ES-I3 (cell line): ENCODE measurements at regions not wholly inside any gene's neighbourhood (a gene's known extent, or its start where the extent isn't known, plus 50 kb on each side); places are given as distances from the start of the nearest gene placed in this dataset.

Source experiments
- H3K36me3 ChIP-seq: 2 replicates; pipeline ENCODE4 v1.6.1; 2013; ENCODE audit warnings: mild to moderate bottlenecking, low read length, control low read depth, moderate library complexity; ENCODE audit not compliant: insufficient read depth
- H3K4me1 ChIP-seq: 2 replicates; pipeline ENCODE4 v1.6.1; 2013; ENCODE audit warnings: mild to moderate bottlenecking, control low read depth, low read length; ENCODE audit not compliant: insufficient read depth
- H3K9ac ChIP-seq: 2 replicates; pipeline ENCODE4 v1.6.1; 2013; ENCODE audit warnings: low read depth, mild to moderate bottlenecking, low read length, moderate library complexity
- H3K9me3 ChIP-seq: 2 replicates; pipeline ENCODE4 v1.6.1; 2013; ENCODE audit warnings: mild to moderate bottlenecking, low read length, moderate library complexity; ENCODE audit not compliant: control insufficient read depth, insufficient read depth

GRCh38 chr2:204292439-204292838, 252.8 kb upstream of the PARD3B start:
- Histone ChIP-seq H3K9ac (no peak overlapping the region), H3K4me1 (no peaks in the 10 kb centered on the region), H3K36me3 (no peaks in the 10 kb centered on the region), H3K9me3 (no peaks in the 10 kb centered on the region)

- Histone ChIP-seq H3K9me3 (no peaks in the 10 kb centered on the region), H3K4me1 (no peaks in the 10 kb centered on the region)
Measured at GRCh38 chr2:204293884-204294747, 251.2 kb upstream of the PARD3B start.

DNA sequence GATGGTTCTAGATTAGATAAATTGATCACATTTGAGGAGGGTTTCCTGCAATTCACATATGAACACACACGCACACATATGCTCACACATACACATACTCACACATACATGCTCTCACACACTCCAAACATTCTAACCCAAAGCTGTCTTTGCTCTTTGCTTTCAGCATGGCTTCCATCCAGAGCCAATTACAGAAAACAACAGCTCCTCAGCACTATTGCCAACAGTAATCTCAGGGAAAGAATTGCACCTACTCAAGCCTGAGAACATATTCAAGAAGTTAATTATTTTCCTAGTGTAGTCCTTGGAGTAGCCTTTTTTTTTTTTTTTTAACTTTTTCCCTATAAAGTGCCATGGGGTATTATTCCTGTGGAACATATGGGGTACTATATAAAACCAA, 246.9 kb upstream of the PARD3B start:
- Histone ChIP-seq H3K9me3 (no peaks in the 10 kb centered on the region), H3K9ac (no peak overlapping the region), H3K4me1 (no peaks in the 10 kb centered on the region), H3K36me3 (no peaks in the 10 kb centered on the region)

More at GRCh38 chr2:204293884-204294747, 251.2 kb upstream of the PARD3B start:
- H3K36me3 ChIP-seq, result no peaks in the 10 kb centered on the region
- H3K9ac ChIP-seq, result no peak overlapping the region

GRCh38 chr2:204299766-204300165, 245.5 kb upstream of the PARD3B start:
- Histone ChIP-seq H3K36me3 (no peaks in the 10 kb centered on the region), H3K4me1 (no peaks in the 10 kb centered on the region), H3K9me3 (no peaks in the 10 kb centered on the region), H3K9ac (no peak overlapping the region)

DNA sequence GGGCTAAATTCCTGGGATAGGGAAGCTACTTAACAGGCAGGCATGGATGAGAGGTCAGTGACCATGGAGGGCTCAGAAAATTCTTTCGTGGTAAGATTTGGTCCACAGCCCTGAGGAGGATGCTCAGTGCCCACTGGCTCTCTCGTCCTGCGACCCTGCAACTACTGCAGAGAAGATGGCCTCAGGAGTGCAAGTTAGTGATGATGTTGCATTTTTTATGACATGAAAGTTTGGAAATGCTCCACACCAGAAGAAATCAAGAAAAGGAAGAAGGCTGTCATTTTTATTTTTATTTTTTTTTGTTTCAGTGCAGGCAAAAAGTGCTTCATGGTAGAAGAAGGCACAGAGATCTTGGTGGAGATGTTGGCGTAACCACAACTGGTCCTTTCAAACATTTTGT, 238.6 kb upstream of the PARD3B start:
- no peaks in the 10 kb centered on the region for H3K9me3 ChIP-seq
- peaks cover under 1% of the 10 kb centered on the region; the same call in 1 of the 2 replicates for H3K4me1 ChIP-seq
- H3K9ac ChIP-seq, result no peak overlapping the region
- no peaks in the 10 kb centered on the region for H3K36me3 ChIP-seq

GRCh38 chr2:204312105-204312504, 233.2 kb upstream of the PARD3B start:
- Histone ChIP-seq H3K9me3 (no peaks in the 10 kb centered on the region), H3K9ac (no peak overlapping the region), H3K4me1 (peaks cover 26% of the 10 kb centered on the region), H3K36me3 (no peaks in the 10 kb centered on the region)

DNA sequence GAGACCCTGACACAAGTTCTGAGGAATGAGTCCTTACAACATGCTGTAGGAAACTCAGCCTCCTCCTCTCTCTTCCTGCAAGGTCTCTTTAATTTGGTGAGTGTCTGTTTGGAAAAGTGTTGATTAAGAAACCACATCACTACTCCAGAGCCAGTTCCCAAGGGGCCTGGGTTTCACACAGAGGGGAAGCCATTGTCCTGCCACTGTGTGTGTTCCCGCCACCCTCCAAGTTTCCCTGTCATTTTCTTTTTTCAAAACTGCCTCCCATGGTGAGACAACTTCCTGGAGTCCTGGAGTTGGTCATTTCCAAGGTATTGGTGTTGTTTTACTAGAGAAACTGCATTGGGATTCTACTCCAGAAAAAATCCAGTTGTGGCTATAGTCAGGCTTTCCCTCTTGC, 232.0 kb upstream of the PARD3B start:
- no peaks in the 10 kb centered on the region for H3K9me3 ChIP-seq
- no peaks in the 10 kb centered on the region for H3K36me3 ChIP-seq
- H3K4me1 ChIP-seq, result peaks cover 26% of the 10 kb centered on the region
- no peak overlapping the region for H3K9ac ChIP-seq

DNA sequence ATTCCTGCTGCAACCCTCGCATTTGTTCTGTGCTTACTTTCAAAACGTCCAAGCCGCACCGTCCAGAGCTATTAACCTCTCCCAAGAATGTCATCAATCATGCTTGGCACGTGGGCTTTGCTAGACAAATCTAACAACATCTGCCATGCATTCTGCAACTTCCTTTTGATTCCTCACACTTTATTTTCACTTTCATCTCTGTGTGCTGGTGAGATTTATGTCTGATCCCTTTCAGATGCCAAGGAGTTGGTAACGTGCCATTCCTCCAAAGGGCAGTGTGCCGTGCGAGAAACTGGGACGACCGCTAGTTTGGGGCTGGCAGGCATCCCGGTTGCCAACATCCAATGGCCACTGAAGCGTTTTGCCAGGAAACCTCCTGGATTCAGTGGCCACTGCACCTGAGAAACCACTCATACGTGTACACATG, 230.0 kb upstream of the PARD3B start:
- Histone ChIP-seq H3K9ac (no peak overlapping the region), H3K4me1 (peaks cover 26% of the 10 kb centered on the region), H3K9me3 (no peaks in the 10 kb centered on the region), H3K36me3 (no peaks in the 10 kb centered on the region)

GRCh38 chr2:204317640-204318039, 227.6 kb upstream of the PARD3B start:
- Histone ChIP-seq H3K4me1 (peaks cover 19% of the 10 kb centered on the region), H3K9me3 (no peaks in the 10 kb centered on the region), H3K36me3 (no peaks in the 10 kb centered on the region; the same call in 1 of the 2 replicates), H3K9ac (no peak overlapping the region)

DNA sequence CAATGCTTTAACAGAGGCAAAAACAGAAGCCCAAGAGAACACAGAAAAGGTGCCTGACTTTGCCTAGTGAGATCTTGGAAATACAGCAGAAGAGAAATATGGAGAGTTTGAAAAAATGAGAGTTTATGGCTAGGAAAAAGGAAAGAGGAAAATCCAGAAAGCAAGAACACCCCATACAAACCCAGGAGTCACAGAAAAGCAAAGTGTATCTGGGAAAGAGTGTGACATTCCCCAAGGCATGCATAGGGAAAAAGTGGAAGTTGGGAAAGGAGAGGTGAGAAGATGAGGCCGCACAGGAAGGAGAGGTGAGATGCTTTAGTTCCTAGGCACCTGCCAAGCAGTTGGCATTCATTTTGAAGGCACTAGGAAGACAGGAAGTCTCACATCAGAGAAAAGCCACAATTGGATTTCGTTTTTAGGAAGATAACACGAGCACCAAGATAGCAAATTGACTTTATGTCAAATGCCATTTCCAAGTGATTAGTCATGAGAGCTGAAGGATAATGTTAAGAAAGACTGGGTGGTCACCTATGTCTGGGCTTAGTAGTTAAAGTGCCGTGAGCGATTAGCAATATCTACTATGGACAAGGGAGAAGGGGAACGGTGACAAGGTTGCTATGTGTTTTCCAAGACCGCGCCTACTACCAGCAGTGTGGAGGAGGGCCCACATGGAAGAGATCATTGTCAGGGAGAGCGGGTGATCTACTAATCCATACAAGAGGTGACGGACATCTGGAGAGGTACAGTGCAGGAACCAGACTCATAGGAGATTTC, 224.1 kb upstream of the PARD3B start:
- H3K9me3 ChIP-seq, result no peaks in the 10 kb centered on the region

DNA sequence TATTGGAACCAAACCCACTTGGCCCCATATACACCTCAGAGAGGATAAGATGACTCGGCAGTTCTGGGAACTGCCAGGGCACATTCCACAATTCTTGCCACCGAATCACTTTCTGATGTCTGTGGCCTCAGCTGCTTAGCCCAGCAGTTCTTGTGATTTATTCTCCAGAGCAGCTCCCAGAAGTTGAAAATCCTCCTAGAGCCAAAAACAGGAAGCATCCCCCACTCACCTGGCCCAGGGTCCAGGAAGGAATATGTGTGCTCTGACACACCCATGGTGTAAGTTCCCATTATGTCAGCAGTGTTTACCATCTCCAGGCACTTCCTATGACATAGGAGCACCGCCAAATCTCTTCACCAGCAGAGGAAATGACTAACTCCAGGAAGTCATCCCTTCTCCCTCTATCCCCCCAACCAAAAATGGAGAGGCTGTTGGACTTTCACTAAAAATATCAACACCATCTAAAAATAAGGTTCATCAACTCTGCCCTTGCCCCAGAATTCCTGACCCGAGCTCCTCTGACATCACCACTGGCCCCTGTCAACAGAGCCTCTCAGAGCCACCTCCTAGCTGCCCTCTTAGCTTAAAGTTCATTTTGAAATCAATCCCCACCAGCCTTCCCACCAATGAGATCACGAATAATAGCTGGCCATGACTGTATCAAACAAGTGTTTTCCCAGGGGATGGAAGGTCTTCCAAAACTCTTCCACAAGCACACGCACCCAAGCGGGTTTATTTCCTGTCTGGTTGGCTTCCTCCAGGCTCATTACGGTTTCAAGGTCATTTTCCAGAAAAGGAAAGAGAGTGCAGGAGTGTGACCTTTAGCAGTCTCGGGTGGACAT, 223.1 kb upstream of the PARD3B start:
- peaks cover 2% of the 10 kb centered on the region; the same call in 1 of the 2 replicates for H3K4me1 ChIP-seq

More for the DNA sequence above, 224.1 kb upstream of the PARD3B start:
- Histone ChIP-seq H3K9ac (no peak overlapping the region), H3K36me3 (no peaks in the 10 kb centered on the region; the same call in 1 of the 2 replicates), H3K4me1 (peaks cover 2% of the 10 kb centered on the region; the same call in 1 of the 2 replicates)

GRCh38 chr2:204325468-204325867, 219.8 kb upstream of the PARD3B start:
- Histone ChIP-seq H3K4me1 (peaks cover 2% of the 10 kb centered on the region; the same call in 1 of the 2 replicates), H3K9me3 (no peaks in the 10 kb centered on the region), H3K9ac (no peak overlapping the region), H3K36me3 (no peaks in the 10 kb centered on the region; the same call in 1 of the 2 replicates)

More for the DNA sequence above, 223.1 kb upstream of the PARD3B start:
- H3K36me3 ChIP-seq, result no peaks in the 10 kb centered on the region; the same call in 1 of the 2 replicates
- no peak overlapping the region for H3K9ac ChIP-seq
- H3K9me3 ChIP-seq, result no peaks in the 10 kb centered on the region

- H3K9ac ChIP-seq, result no peak overlapping the region
- no peaks in the 10 kb centered on the region for H3K9me3 ChIP-seq
- no peaks in the 10 kb centered on the region for H3K4me1 ChIP-seq
- no peaks in the 10 kb centered on the region for H3K36me3 ChIP-seq
Measured at GRCh38 chr2:204328373-204328772, 216.9 kb upstream of the PARD3B start.

- Histone ChIP-seq H3K9ac (no peak overlapping the region), H3K4me1 (no peaks in the 10 kb centered on the region), H3K36me3 (no peaks in the 10 kb centered on the region), H3K9me3 (no peaks in the 10 kb centered on the region)
Measured at GRCh38 chr2:204329016-204329415, 216.3 kb upstream of the PARD3B start.
